ENCODE measurements at regions not wholly inside any gene's neighbourhood (a gene's known extent, or its start where the extent isn't known, plus 50 kb on each side); places are given as distances from the start of the nearest gene placed in this dataset.

DNA sequence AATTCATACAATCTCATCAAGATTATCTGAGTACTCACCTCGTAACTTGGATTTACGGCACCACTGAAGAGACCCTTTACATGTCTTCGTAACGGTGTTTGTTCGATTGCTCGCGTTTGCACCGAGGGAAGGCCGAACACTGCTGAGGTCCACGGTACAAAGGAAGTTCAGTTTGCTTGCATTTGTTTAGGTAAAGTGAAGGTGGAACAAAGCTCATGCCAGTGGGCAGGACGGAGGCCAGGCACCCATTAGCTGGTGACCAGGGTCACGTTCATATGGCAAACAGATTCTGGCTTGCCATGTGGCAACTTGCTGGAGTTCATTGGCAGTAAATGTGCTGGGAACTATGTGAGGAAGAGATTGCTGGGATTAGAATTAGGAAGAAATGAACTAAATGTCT is 164.8 kb downstream of the MACROH2A1 start:
- no peak for DNase-seq

- DNase-seq: no peak
Measured at GRCh38 chr5:135233477-135233876, 165.6 kb downstream of the MACROH2A1 start.

- DNase-seq: no peak
Measured at GRCh38 chr5:135232958-135233357, 166.1 kb downstream of the MACROH2A1 start.

- no peak for DNase-seq
Measured at GRCh38 chr5:135231289-135231688, 167.7 kb downstream of the MACROH2A1 start.

GRCh38 chr5:135230251-135230925 is 168.6 kb downstream of the MACROH2A1 start:
- DNase-seq: peak; percentile 48 to 67 (median 64)

GRCh38 chr5:135229679-135230132 is 169.3 kb downstream of the MACROH2A1 start:
- no peak for DNase-seq

DNA sequence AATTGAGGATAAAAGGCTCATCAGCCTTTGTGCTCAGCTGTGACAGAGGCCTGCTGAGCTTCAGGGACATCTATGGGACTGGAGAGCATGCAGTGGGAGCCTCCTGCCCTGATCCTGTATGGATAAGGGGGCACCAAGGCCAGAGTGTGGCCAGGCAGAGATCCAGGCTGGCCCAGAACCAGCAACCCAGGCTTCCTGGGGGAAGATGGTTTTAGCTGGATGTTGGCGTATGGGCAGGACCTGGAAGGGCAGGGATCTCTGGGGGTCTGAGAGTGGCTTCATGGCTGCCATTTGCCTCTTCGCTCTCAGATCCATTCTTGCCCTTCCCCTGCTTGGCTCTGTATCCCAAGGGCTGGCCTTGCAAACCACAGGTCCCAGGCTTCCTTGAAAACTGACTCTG is 169.9 kb downstream of the MACROH2A1 start:
- no peak for DNase-seq

DNA sequence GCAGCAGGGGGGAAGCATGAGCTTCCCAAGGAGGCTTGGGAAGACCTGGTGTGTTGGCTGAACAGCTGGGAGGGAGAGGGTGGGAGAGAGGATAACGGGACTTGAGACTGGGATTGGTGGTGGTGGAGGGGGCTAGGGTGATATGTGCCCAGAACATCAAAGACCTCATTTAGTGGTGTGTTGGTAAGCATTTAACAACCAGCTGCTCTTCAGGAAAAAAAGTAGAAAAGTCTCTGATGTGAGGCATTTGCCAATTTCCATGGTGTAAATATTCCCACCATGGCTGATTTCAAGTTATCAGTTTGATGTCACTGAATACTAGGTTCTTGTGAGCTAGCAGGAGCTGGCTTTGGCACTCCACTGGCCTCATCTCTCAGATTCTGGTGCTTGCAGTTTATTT is 170.8 kb downstream of the MACROH2A1 start:
- DNase-seq: no peak

GRCh38 chr5:135227064-135228022 is 171.7 kb downstream of the MACROH2A1 start:
- no peak for DNase-seq

- DNase-seq: peak in 2 of 3 donors; percentile 22 to 36
Measured at GRCh38 chr5:135225856-135226560, 173.0 kb downstream of the MACROH2A1 start.

DNA sequence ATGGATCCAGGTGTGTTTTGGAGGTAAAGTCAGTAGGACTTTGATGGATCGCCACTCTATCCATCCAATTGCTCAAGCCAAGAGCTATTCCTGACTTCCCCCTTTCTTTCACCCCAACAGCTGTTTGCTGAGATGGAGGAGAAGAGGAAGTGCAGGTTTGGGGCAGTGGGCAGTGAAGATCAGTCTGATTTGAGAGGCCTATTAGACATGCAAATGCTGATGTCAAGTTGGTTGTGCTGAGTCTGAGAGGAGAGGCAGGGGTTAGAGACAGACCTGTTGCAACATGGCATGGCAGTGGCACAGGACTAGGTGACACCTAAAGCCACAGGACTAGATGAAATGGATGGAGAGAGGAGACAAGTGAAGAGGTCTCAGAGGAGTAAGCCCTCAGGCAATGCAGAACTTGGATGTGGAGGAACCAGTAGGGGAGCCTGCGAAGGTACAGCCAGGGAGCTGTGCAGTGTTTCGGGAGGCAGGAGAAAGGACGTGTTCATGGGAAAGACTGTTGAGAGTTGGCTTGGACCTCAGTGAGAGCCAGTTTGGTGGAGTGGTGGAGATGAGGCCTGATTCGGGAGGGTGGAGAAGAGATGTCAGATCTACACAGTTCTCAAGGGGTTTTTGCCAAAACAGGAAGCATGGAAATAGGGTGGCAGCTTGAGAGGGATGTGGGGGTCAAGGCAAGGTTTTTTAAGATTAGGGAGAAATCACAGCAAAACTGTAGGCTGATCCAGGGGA is 175.0 kb downstream of the MACROH2A1 start:
- DNase-seq: peak; percentile 52 to 58 (median 53)

GRCh38 chr5:135223404-135223803 is 175.6 kb downstream of the MACROH2A1 start:
- DNase-seq: no peak

DNA sequence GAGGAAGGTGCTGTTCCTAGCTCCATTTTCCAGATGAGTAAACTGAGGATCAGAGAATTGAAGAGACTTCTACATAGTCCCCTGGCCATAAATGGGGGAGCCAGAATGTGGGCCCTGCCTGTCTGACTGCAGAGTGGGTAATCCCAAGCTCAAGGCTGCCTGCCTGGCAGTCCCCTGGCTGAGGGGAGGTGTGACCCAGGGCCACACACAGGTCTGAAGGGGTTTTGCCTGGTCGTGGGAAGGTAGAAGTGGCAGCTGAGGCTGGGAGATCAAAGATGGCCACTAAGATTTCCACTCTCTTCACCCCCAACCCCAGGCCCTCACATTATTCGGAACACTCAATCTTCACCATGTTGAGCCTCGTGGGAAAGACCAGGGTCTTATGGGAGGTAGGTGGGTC is 176.3 kb downstream of the MACROH2A1 start:
- DNase-seq: no peak

- peak; percentile 22 to 34 (median 25) for DNase-seq
Measured at GRCh38 chr5:135222171-135222681, 176.8 kb downstream of the MACROH2A1 start.

DNA sequence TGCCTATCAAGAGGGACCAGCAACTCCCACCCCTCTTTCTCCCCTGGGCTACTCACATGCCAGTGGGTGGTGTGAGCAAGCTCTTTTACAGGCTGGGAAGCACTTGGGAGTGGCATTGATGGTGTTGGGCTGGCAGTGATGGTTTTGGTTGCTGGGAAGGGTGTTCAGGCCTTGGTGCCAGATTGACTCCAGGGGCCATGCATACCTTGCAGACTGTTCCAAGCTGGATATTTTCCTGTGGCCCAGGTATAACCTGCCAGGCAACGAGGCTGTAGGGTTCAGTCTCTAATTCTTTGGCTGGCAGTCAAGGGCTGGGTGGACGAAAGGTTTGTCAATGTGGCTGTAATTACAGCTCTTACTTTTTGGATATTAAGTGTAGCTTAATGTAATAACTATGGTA is 177.3 kb downstream of the MACROH2A1 start:
- DNase-seq: no peak

GRCh38 chr5:135221187-135221473 is 177.9 kb downstream of the MACROH2A1 start:
- DNase-seq: peak; percentile 44 to 76 (median 65)

DNA sequence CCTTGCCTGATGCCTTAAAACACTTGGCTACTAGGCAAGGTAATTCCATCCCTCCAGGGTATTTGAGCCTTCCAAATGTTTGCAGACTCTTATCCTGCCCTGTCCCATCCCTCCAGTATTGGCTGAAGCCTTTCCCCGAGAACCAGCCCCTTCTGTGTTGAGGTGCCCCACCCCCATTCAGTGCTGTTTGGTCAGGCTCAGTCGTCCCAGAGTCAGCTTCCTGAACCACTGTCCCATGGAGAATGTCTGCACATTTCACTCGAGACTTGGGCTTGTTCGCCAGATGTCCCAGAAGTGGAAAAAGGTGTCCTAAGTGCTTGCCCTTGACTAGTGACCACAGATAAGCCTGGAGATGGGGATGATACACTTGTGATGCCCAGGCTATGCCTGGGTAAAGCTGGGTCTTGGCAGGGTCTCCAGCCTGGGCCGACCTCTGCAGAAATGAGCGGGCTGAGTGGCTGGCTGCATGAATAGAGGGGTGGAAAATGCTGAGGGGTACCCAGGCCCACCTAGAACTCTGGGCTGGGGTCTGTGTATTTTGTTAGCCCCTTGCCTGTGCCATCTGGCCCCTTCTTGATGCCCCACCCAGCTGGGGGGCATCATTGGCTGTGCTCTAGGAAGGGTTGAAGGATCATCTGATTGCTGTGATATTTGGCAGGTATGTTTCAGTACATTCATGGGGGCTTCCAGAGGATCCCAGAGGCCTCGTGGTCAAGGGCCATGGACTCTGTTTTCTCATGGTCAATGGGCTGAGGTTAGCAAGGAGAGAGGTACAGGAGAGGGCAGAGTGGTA is 178.4 kb downstream of the MACROH2A1 start:
- no peak for DNase-seq

DNA sequence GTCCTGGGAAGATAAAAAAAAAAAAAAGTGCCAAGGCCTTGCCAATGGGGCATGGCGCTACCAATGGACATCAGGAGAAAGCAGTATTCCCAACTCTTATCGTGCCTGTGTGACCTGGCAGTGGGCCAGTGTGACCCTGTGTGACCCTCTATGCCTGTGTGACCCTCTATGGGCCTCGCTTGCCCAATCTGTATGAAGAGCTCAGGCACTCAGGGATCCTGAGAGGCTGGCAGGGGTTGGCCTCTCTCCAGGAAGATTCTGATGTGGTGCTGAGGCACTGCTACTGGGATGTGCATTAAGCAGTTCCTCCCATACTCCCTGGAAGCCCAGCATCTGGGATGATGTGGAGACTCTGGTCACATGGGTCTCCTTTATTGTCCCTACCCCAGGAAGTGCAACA is 179.2 kb downstream of the MACROH2A1 start:
- DNase-seq: no peak

- DNase-seq: no peak
Measured at GRCh38 chr5:135218790-135219568, 180.1 kb downstream of the MACROH2A1 start.

DNA sequence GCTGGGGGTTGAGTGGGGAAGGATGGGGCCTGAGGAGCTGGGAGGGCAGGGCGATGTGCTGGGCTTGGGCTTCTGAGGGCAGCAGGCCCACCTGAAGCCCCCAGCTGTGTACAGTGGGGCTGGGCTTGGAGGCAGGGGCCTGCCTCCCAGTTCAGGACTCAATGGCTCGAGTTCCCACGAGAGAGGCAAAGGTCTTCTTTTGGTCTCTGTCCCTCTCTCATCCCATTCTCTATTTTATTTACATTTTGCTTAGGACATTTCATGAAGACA is 180.6 kb downstream of the MACROH2A1 start:
- DNase-seq: no peak

Data from suppressor macrophage treated with lipopolysaccharide for 1 hour (primary cell).